Astrocyte (in vitro differentiated cells and primary cell): ENCODE measurements at regions not wholly inside any gene's neighbourhood (a gene's known extent, or its start where the extent isn't known, plus 50 kb on each side); places are given as distances from the start of the nearest gene placed in this dataset.

ENCODE experiments used
- DNase-seq: peaks from one replicate; pipeline ENCODE4 v3.0.0-alpha.2; 2010; ENCODE audit warnings: low read depth
- FAIRE-seq: peaks from 2 replicates; lab custom pipeline; 2011; peaks lifted over from hg19 to GRCh38; lab: Jason Lieb, UNC
- H2AFZ ChIP-seq: 2 replicates; pipeline ENCODE4 v1.6.0; 2012; ENCODE audit warnings: low read depth, low read length, inconsistent platforms
- H3K27ac ChIP-seq: 2 replicates; pipeline ENCODE4 v1.5.1; 2011; ENCODE audit warnings: low read depth, low read length, inconsistent platforms
- H3K27me3 ChIP-seq: 2 replicates; pipeline ENCODE4 v1.6.0; 2011; ENCODE audit warnings: low read length, inconsistent platforms; ENCODE audit not compliant: insufficient read depth
- H3K36me3 ChIP-seq: 2 replicates; pipeline ENCODE4 v1.5.1; 2011; ENCODE audit warnings: low read length, inconsistent platforms; ENCODE audit not compliant: insufficient read depth
- H3K4me1 ChIP-seq: 2 replicates; pipeline ENCODE4 v1.5.1; 2011; ENCODE audit warnings: low read length, inconsistent platforms; ENCODE audit not compliant: insufficient read depth
- H3K4me2 ChIP-seq: 2 replicates; pipeline ENCODE4 v1.6.0; 2012; ENCODE audit warnings: low read length, inconsistent platforms
- H3K4me3 ChIP-seq: 2 replicates; pipeline ENCODE4 v1.5.1; 2011; ENCODE audit warnings: low read depth, mild to moderate bottlenecking, low read length, inconsistent platforms; ENCODE audit not compliant: insufficient read depth
- H3K79me2 ChIP-seq: 2 replicates; pipeline ENCODE4 v1.6.0; 2012; ENCODE audit warnings: mild to moderate bottlenecking, low read length, inconsistent platforms; ENCODE audit not compliant: insufficient read depth
- H3K9ac ChIP-seq: 2 replicates; pipeline ENCODE4 v1.6.0; 2012; ENCODE audit warnings: mild to moderate bottlenecking, low read length, inconsistent platforms
- H3K9me3 ChIP-seq: 2 replicates; pipeline ENCODE4 v1.5.1; 2012; ENCODE audit warnings: low read depth, mild to moderate bottlenecking, low read length, inconsistent platforms; ENCODE audit not compliant: insufficient read depth
- H4K20me1 ChIP-seq: 2 replicates; pipeline ENCODE4 v1.6.0; 2012; ENCODE audit warnings: low read length, inconsistent platforms; ENCODE audit not compliant: insufficient read depth
- H3K27ac Mint-ChIP-seq: one replicate; pipeline ENCODE4 v1.8.0; 2021; ENCODE audit warnings: mild to moderate bottlenecking, mixed read lengths; ENCODE audit not compliant: unreplicated experiment
- H3K27me3 Mint-ChIP-seq: one replicate; pipeline ENCODE4 v1.8.0; 2021; ENCODE audit warnings: low read depth, mixed read lengths; ENCODE audit not compliant: unreplicated experiment
- H3K36me3 Mint-ChIP-seq: one replicate; pipeline ENCODE4 v1.8.0; 2021; ENCODE audit warnings: low read depth, mixed read lengths; ENCODE audit not compliant: unreplicated experiment
- H3K4me1 Mint-ChIP-seq: one replicate; pipeline ENCODE4 v1.8.0; 2021; ENCODE audit warnings: low read depth, mixed read lengths; ENCODE audit not compliant: unreplicated experiment
- H3K4me3 Mint-ChIP-seq: one replicate; pipeline ENCODE4 v1.8.0; 2021; ENCODE audit warnings: mild to moderate bottlenecking, moderate library complexity, mixed read lengths; ENCODE audit not compliant: unreplicated experiment
- H3K9me3 Mint-ChIP-seq: one replicate; pipeline ENCODE4 v1.8.0; 2021; ENCODE audit warnings: mild to moderate bottlenecking, mixed read lengths; ENCODE audit not compliant: unreplicated experiment
- EZH2 ChIP-seq: IDR thresholded peaks from 2 replicates; pipeline ENCODE4 v1.6.1; 2012; ENCODE audit warnings: mild to moderate bottlenecking, low read length, inconsistent platforms; ENCODE audit not compliant: insufficient read depth
- TF ChIP-seq, protein P1 (sequence below): IDR thresholded peaks from 2 replicates; pipeline ENCODE4 v1.5.1; 2011; ENCODE audit warnings: low read depth, mild to moderate bottlenecking, inconsistent platforms, low read length, moderate library complexity; ENCODE audit not compliant: insufficient read depth

DNA sequence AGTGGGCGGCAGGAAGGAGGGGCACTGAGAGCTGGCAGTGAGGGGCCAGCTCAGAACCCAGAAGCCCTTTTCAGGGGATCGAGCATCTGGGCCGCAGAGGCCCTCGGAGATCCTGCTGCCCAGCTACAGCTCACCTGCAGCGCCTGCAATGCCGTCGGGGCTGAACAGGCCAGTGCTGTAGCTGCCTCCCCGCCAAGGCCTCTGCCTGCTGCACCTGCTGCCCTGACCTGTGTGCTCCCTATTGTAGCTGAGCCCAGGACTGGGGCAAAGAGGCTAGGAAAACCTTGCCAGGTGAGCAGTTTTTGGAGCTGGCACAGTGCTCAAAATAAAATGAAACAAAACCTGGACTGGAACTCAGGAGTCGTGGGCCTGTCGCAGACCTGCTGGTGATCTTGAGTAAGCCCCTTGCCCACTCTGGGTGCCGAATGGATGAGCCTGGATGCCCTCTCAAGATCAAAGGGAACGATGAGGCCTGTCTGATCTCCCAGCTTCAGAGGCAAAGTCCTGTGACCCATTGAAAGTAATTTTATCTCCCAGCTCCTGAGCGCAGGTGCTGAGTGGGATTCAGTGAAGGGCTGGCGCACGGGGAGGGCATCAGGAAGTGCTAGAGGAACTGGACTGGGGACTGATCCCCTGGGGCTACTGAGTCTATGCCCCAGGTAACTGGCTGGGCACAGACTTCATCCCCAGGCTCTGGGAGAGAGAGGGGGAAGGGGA is 154.6 kb downstream of the FOXD2 start:
- no peak for FAIRE-seq
- H3K4me2 ChIP-seq: peak overlapping the region; percentile 64

DNA sequence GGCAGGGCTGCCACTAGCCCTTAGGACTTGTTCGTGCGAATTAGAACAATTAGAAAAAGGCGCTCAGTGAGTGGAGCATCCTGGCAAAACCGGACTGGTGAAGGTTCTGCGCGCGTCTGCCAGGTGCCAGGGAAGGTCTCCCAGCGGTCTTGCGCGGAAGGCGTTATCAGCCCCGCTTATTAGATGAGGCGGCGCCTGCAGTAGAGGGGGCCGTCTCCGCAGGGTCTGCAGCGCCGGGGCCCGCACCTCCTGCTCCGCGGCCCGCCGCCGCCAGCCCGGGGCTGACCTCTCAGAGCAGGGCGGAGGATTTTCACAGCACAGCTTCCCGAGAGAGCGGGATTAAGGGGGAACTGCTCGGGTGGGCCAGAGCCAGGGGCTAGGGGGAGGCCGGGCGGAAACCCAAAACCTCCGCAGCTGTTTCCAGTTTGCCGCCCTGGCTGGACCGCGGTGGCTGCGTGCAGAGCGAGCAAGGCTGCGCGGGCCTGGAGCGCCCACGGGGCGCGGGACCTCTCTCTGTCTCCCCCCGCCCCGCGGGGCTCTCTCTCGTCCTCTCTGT is 155.2 kb downstream of the FOXD2 start:
- peaks cover 5% of the 10 kb centered on the region for H3K4me1 Mint-ChIP-seq
- Histone ChIP-seq H2AFZ (peak overlapping the region; percentile 10), H3K9ac (no peak overlapping the region), H3K4me3 (no peak overlapping the region), H3K27me3 (peaks cover 21% of the 10 kb centered on the region), H3K4me2 (peak overlapping the region; percentile 64), H3K27ac (no peak overlapping the region), H4K20me1 (no peaks in the 10 kb centered on the region), H3K4me1 (no peaks in the 10 kb centered on the region), H3K79me2 (no peaks in the 10 kb centered on the region), H3K9me3 (peaks cover 3% of the 10 kb centered on the region), H3K36me3 (no peaks in the 10 kb centered on the region)
- DNase-seq (no peak), FAIRE-seq (no peak)
- TF ChIP-seq, protein P1, sequence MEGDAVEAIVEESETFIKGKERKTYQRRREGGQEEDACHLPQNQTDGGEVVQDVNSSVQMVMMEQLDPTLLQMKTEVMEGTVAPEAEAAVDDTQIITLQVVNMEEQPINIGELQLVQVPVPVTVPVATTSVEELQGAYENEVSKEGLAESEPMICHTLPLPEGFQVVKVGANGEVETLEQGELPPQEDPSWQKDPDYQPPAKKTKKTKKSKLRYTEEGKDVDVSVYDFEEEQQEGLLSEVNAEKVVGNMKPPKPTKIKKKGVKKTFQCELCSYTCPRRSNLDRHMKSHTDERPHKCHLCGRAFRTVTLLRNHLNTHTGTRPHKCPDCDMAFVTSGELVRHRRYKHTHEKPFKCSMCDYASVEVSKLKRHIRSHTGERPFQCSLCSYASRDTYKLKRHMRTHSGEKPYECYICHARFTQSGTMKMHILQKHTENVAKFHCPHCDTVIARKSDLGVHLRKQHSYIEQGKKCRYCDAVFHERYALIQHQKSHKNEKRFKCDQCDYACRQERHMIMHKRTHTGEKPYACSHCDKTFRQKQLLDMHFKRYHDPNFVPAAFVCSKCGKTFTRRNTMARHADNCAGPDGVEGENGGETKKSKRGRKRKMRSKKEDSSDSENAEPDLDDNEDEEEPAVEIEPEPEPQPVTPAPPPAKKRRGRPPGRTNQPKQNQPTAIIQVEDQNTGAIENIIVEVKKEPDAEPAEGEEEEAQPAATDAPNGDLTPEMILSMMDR: no peak
- TF ChIP-seq EZH2: peak; percentile 46
- H3K4me3 Mint-ChIP-seq: no peak overlapping the region
- H3K27ac Mint-ChIP-seq: no peak overlapping the region
- no peaks in the 10 kb centered on the region for H3K9me3 Mint-ChIP-seq
- H3K36me3 Mint-ChIP-seq: no peaks in the 10 kb centered on the region
- peaks cover 31% of the 10 kb centered on the region for H3K27me3 Mint-ChIP-seq

More for the DNA sequence above, 154.6 kb downstream of the FOXD2 start:
- Histone ChIP-seq H3K9ac (no peak overlapping the region), H3K79me2 (no peaks in the 10 kb centered on the region), H3K9me3 (peaks cover 3% of the 10 kb centered on the region), H2AFZ (no peak overlapping the region), H3K27me3 (peaks cover 21% of the 10 kb centered on the region), H3K4me1 (no peaks in the 10 kb centered on the region), H3K36me3 (no peaks in the 10 kb centered on the region), H3K4me3 (no peak overlapping the region), H3K27ac (no peak overlapping the region), H4K20me1 (no peaks in the 10 kb centered on the region)
- no peaks in the 10 kb centered on the region for H3K9me3 Mint-ChIP-seq
- H3K27ac Mint-ChIP-seq: no peak overlapping the region
- H3K36me3 Mint-ChIP-seq: no peaks in the 10 kb centered on the region
- TF ChIP-seq EZH2: no peak
- TF ChIP-seq, protein P1: no peak
- H3K4me3 Mint-ChIP-seq: no peak overlapping the region
- no peak for DNase-seq
- H3K27me3 Mint-ChIP-seq: peaks cover 27% of the 10 kb centered on the region
- H3K4me1 Mint-ChIP-seq: peaks cover 8% of the 10 kb centered on the region
